Fibroblast of upper back skin (primary cell): ENCODE measurements at regions not wholly inside any gene's neighbourhood (a gene's known extent, or its start where the extent isn't known, plus 50 kb on each side); places are given as distances from the start of the nearest gene placed in this dataset.

ENCODE experiments used
- DNase-seq: peaks from one replicate; pipeline ENCODE4 v3.0.0-alpha.2; 2013

- no peak for DNase-seq
Observed at GRCh38 chr15:98146031-98146820, 185.7 kb downstream of the ARRDC4 start.

GRCh38 chr15:98147415-98147814 is 186.9 kb downstream of the ARRDC4 start:
- no peak for DNase-seq

- no peak for DNase-seq
Observed at GRCh38 chr15:98150084-98150483, 189.6 kb downstream of the ARRDC4 start.

- no peak for DNase-seq
Observed at GRCh38 chr15:98150536-98150935, 190.0 kb downstream of the ARRDC4 start.

GRCh38 chr15:98151096-98151495 is 190.6 kb downstream of the ARRDC4 start:
- DNase-seq = no peak

- DNase-seq = no peak
Observed at GRCh38 chr15:98152156-98152555, 191.7 kb downstream of the ARRDC4 start.

- peak; percentile 96 for DNase-seq
Observed at GRCh38 chr15:98154863-98155262, 194.4 kb downstream of the ARRDC4 start.

GRCh38 chr15:98155356-98155755 is 194.9 kb downstream of the ARRDC4 start:
- DNase-seq = peak; percentile 47

GRCh38 chr15:98160236-98160635 is 199.7 kb downstream of the ARRDC4 start:
- no peak for DNase-seq

GRCh38 chr15:98163319-98164045 is 203.0 kb downstream of the ARRDC4 start:
- DNase-seq = no peak

GRCh38 chr15:98164571-98164970 is 204.1 kb downstream of the ARRDC4 start:
- DNase-seq = peak; percentile 59

GRCh38 chr15:98164986-98165385 is 204.5 kb downstream of the ARRDC4 start:
- no peak for DNase-seq

GRCh38 chr15:98167722-98168268 is 207.3 kb downstream of the ARRDC4 start:
- no peak for DNase-seq

- DNase-seq = no peak
Observed at GRCh38 chr15:98169551-98169950, 209.0 kb downstream of the ARRDC4 start.

- peak; percentile 17 for DNase-seq
Observed at GRCh38 chr15:98174286-98174685, 213.8 kb downstream of the ARRDC4 start.

GRCh38 chr15:98174841-98175240 is 214.3 kb downstream of the ARRDC4 start:
- no peak for DNase-seq

- peak; percentile 82 for DNase-seq
Observed at GRCh38 chr15:98177966-98178592, 217.6 kb downstream of the ARRDC4 start.

GRCh38 chr15:98178861-98179260 is 218.4 kb downstream of the ARRDC4 start:
- DNase-seq = no peak

GRCh38 chr15:98187549-98187948 is 227.0 kb downstream of the ARRDC4 start:
- no peak for DNase-seq

- DNase-seq = no peak
Observed at GRCh38 chr15:98190914-98191313, 230.4 kb downstream of the ARRDC4 start.

- no peak for DNase-seq
Observed at GRCh38 chr15:98195796-98196195, 235.3 kb downstream of the ARRDC4 start.

GRCh38 chr15:98196371-98196770 is 235.9 kb downstream of the ARRDC4 start:
- no peak for DNase-seq

- no peak for DNase-seq
Observed at GRCh38 chr15:98202256-98202655, 241.8 kb downstream of the ARRDC4 start.
